GM12873 (cell line): ENCODE measurements at regions not wholly inside any gene's neighbourhood (a gene's known extent, or its start where the extent isn't known, plus 50 kb on each side); places are given as distances from the start of the nearest gene placed in this dataset.

Experiments used
- TF ChIP-seq, protein P1 (sequence below): IDR thresholded peaks from 2 replicates; pipeline ENCODE4 v1.5.1; 2012; ENCODE audit warnings: low read depth, mild to moderate bottlenecking, moderate library complexity, low read length, control low read depth; ENCODE audit not compliant: insufficient read depth; ENCODE audit errors: missing control alignments

GRCh38 chr1:87408665-87409248 lies 80.1 kb downstream of the LMO4 start:
- TF ChIP-seq, protein P1, sequence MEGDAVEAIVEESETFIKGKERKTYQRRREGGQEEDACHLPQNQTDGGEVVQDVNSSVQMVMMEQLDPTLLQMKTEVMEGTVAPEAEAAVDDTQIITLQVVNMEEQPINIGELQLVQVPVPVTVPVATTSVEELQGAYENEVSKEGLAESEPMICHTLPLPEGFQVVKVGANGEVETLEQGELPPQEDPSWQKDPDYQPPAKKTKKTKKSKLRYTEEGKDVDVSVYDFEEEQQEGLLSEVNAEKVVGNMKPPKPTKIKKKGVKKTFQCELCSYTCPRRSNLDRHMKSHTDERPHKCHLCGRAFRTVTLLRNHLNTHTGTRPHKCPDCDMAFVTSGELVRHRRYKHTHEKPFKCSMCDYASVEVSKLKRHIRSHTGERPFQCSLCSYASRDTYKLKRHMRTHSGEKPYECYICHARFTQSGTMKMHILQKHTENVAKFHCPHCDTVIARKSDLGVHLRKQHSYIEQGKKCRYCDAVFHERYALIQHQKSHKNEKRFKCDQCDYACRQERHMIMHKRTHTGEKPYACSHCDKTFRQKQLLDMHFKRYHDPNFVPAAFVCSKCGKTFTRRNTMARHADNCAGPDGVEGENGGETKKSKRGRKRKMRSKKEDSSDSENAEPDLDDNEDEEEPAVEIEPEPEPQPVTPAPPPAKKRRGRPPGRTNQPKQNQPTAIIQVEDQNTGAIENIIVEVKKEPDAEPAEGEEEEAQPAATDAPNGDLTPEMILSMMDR, result no peak

- TF ChIP-seq, protein P1, result no peak
These were observed 82.2 kb downstream of the LMO4 start for GRCh38 chr1:87410776-87411480.

DNA sequence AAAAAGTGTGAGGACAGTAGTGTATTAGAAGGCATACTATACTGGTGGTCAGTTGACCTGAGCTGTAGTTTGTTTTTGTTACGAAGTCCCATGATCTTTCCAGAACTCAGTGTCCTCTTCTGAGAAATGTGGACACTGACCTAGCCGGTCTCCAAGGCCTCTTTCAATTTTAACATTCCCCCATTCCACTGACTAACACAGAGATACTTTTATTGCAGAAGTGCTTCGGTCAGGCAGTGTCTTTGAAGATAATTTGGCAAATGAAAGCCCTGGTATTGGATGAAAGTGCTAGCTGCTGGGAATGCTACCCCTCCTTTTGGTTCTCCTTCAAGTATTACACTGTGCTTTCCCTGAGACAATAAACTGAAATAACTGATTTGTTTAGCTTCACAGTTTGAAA lies 89.4 kb downstream of the LMO4 start:
- TF ChIP-seq, protein P1, result no peak

DNA sequence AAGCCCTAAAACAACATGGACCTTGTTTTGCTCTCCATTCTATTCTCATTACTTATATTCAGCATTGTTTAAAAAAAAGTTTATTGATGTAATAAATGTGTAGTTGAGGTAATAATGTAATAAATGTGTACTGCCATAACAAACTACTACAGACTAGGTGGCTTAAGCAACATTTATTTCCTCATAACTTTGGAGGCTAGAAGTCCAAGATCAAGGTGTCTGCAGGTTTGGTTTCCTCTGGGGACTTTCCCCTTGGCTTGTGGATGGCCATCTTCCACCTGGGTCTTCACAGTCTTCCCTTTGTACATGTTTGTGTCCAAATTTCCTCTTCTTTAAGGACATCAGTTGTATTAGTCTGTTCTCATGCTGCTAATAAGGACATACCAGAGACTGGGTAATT lies 93.1 kb downstream of the LMO4 start:
- TF ChIP-seq, protein P1, result no peak

DNA sequence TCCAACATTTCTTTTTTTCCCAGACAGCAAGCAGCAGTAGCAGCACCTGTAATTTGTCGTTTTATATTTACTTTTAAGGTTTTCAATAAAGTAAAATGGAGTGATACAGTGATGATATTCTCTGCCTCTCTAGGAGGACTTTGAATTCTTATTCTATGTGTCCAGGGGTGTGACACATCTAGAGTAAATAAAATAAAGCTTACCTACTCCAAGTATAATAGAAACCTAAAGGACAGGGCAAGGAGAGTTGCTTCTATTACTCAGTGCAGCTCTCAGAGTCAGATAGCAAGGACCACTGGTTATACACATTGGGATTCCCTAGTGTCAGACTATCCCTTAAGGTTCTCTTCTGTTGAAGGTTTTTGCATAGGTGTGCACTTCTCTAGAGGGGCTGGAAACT lies 95.9 kb downstream of the LMO4 start:
- TF ChIP-seq, protein P1, result no peak

- TF ChIP-seq, protein P1, result no peak
These were observed 98.0 kb downstream of the LMO4 start for GRCh38 chr1:87426463-87427249.

GRCh38 chr1:87428367-87428766 lies 99.7 kb downstream of the LMO4 start:
- TF ChIP-seq, protein P1, result no peak
